Smooth muscle cell (in vitro differentiated cells): ENCODE measurements at regions not wholly inside any gene's neighbourhood (a gene's known extent, or its start where the extent isn't known, plus 50 kb on each side); places are given as distances from the start of the nearest gene placed in this dataset.

ENCODE experiments used
- DNase-seq: peaks from one replicate; lab custom pipeline; 2025; ENCODE audit not compliant: unreplicated experiment; lab: John Stamatoyannopoulos, UW
- H2AFZ ChIP-seq: fragments of 200-600 bp; sonication (generic); 2 replicates; pipeline ENCODE4 v1.6.0; 2016; ENCODE audit warnings: antibody characterized with exemption, low read depth, mild to moderate bottlenecking
- H3F3A ChIP-seq: fragments of 200-600 bp; sonication (generic); 2 replicates; pipeline ENCODE4 v1.6.0; 2017; ENCODE audit warnings: antibody characterized with exemption, low read depth
- H3K27ac ChIP-seq: fragments of 200-600 bp; sonication (generic); 2 replicates; pipeline ENCODE4 v1.5.1; 2016; ENCODE audit warnings: low read depth, mild to moderate bottlenecking
- H3K27me3 ChIP-seq: fragments of 200-600 bp; sonication (generic); 2 replicates; pipeline ENCODE4 v1.6.1; 2016; ENCODE audit warnings: low read depth, mild to moderate bottlenecking
- H3K36me3 ChIP-seq: fragments of 200-600 bp; sonication (generic); 2 replicates; pipeline ENCODE4 v1.5.1; 2016; ENCODE audit warnings: low read depth
- H3K4me1 ChIP-seq: fragments of 200-600 bp; sonication (generic); 2 replicates; pipeline ENCODE4 v1.5.1; 2016; ENCODE audit warnings: low read depth
- H3K4me2 ChIP-seq: fragments of 200-600 bp; sonication (generic); 2 replicates; pipeline ENCODE4 v1.6.0; 2016; ENCODE audit warnings: mild to moderate bottlenecking
- H3K4me3 ChIP-seq: fragments of 200-600 bp; sonication (generic); 2 replicates; pipeline ENCODE4 v1.5.1; 2016; ENCODE audit warnings: mild to moderate bottlenecking
- H3K79me2 ChIP-seq: fragments of 200-600 bp; sonication (generic); 2 replicates; pipeline ENCODE4 v1.6.0; 2016; ENCODE audit warnings: low read depth, mild to moderate bottlenecking
- H3K9ac ChIP-seq: fragments of 200-600 bp; sonication (generic); 2 replicates; pipeline ENCODE4 v1.6.0; 2016; ENCODE audit warnings: low read depth
- H3K9me3 ChIP-seq: fragments of 200-600 bp; sonication (generic); replicated peaks from 2 replicates; pipeline ENCODE4 v1.5.1; 2016; ENCODE audit warnings: low read depth
- H4K20me1 ChIP-seq: fragments of 200-600 bp; sonication (generic); 2 replicates; pipeline ENCODE4 v1.6.0; 2016; ENCODE audit warnings: low read depth
- WGBS: methylation state at CpG from one replicate; pipeline ENCODE4 v1.1.7; 2016; ENCODE audit warnings: low lambda C conversion rate; 5-methylcytosine and 5-hydroxymethylcytosine counted together
- TF ChIP-seq, protein P1 (sequence below): fragments of 200-600 bp; sonication (generic); IDR thresholded peaks from 2 replicates; pipeline ENCODE4 v1.5.1; 2017; ENCODE audit warnings: borderline replicate concordance, mild to moderate bottlenecking, antibody characterized with exemption; ENCODE audit not compliant: insufficient read depth, poor library complexity, severe bottlenecking

DNA sequence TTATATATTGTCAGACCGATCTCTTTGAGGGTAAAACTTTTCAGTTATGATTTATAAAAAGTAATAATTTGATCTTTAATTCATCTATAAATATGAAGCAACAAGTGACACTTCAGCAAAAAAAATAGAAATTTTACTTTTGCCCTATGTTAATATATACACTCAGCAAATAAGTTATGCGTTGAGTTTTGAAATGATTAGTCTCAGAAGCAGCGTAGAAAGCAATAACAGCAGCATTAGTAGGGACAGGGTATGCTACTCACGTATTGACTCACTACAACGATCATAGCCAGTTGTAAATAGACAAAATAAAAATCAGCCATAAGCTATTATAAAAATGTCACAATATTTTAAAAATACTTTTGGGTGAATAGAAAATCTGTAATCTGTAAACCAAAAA, 1229.2 kb downstream of the ADGRL3 start:
- WGBS, result 97% methylated on average over 5 of the region's 5 CpGs

DNA sequence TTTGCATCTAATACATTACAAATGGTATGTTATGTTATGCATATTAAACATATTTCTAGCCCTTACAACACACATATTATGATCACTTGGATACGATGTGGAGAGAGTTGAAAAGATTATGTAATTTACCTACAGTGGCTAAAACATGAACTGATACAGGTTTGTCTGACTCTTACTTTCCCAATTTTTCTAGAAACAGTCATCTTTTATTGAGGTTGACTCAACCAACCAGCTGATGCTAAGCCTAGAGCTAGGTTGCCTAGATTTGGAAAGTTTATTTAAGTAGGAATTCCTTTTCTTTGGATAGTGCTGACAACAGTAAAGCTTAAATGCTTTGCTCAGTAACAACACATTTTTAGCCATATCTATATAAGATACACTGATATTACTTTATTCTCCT, 1215.1 kb downstream of the ADGRL3 start:
- Histone ChIP-seq H3K9me3 (no peaks in the 10 kb centered on the region), H4K20me1 (no peaks in the 10 kb centered on the region), H2AFZ (no peak overlapping the region), H3F3A (no peaks in the 10 kb centered on the region), H3K79me2 (no peaks in the 10 kb centered on the region), H3K4me3 (no peak overlapping the region), H3K9ac (no peak overlapping the region), H3K4me2 (no peak overlapping the region), H3K36me3 (no peaks in the 10 kb centered on the region), H3K4me1 (no peaks in the 10 kb centered on the region), H3K27ac (no peak overlapping the region), H3K27me3 (no peaks in the 10 kb centered on the region)
- TF ChIP-seq, protein P1, sequence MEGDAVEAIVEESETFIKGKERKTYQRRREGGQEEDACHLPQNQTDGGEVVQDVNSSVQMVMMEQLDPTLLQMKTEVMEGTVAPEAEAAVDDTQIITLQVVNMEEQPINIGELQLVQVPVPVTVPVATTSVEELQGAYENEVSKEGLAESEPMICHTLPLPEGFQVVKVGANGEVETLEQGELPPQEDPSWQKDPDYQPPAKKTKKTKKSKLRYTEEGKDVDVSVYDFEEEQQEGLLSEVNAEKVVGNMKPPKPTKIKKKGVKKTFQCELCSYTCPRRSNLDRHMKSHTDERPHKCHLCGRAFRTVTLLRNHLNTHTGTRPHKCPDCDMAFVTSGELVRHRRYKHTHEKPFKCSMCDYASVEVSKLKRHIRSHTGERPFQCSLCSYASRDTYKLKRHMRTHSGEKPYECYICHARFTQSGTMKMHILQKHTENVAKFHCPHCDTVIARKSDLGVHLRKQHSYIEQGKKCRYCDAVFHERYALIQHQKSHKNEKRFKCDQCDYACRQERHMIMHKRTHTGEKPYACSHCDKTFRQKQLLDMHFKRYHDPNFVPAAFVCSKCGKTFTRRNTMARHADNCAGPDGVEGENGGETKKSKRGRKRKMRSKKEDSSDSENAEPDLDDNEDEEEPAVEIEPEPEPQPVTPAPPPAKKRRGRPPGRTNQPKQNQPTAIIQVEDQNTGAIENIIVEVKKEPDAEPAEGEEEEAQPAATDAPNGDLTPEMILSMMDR, result no peak
- DNase-seq, result no peak
- WGBS, result 80% methylated on average over 1 of the region's 1 CpG

More for the DNA sequence above, 1229.2 kb downstream of the ADGRL3 start:
- Histone ChIP-seq H3K79me2 (no peaks in the 10 kb centered on the region), H3K27ac (no peak overlapping the region), H3F3A (no peaks in the 10 kb centered on the region), H2AFZ (no peak overlapping the region), H3K9ac (no peak overlapping the region), H3K4me1 (no peaks in the 10 kb centered on the region), H3K9me3 (no peaks in the 10 kb centered on the region), H4K20me1 (no peaks in the 10 kb centered on the region), H3K4me3 (no peak overlapping the region), H3K4me2 (no peak overlapping the region), H3K36me3 (no peaks in the 10 kb centered on the region), H3K27me3 (no peaks in the 10 kb centered on the region)
- TF ChIP-seq, protein P1, result no peak
- DNase-seq, result no peak

DNA sequence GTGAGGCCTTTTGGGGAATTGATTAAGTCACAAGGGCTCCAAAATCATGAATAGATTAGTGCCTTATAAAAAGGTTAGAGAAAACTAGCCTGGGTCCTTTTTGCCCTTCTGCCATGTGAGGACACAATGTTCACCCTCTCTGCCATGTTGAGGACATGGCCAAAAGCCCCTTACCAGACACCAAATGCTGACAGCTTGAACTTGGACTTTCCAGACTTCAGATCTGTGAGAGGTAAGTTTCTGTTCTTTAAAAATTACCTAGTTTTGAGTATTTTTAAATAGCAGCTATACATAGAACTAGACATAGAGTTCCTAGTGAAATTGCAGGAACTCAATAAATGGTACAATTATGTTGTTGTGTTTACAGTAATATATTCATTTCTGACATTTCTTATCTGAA, 1214.4 kb downstream of the ADGRL3 start:
- no peak for DNase-seq
- Histone ChIP-seq H2AFZ (no peak overlapping the region), H3K4me1 (no peaks in the 10 kb centered on the region), H3K79me2 (no peaks in the 10 kb centered on the region), H3K27ac (no peak overlapping the region), H4K20me1 (no peaks in the 10 kb centered on the region), H3K4me2 (no peak overlapping the region), H3K9ac (no peak overlapping the region), H3K27me3 (no peaks in the 10 kb centered on the region), H3K9me3 (no peaks in the 10 kb centered on the region), H3F3A (no peaks in the 10 kb centered on the region), H3K4me3 (no peak overlapping the region), H3K36me3 (no peaks in the 10 kb centered on the region)
- TF ChIP-seq, protein P1, result no peak

DNA sequence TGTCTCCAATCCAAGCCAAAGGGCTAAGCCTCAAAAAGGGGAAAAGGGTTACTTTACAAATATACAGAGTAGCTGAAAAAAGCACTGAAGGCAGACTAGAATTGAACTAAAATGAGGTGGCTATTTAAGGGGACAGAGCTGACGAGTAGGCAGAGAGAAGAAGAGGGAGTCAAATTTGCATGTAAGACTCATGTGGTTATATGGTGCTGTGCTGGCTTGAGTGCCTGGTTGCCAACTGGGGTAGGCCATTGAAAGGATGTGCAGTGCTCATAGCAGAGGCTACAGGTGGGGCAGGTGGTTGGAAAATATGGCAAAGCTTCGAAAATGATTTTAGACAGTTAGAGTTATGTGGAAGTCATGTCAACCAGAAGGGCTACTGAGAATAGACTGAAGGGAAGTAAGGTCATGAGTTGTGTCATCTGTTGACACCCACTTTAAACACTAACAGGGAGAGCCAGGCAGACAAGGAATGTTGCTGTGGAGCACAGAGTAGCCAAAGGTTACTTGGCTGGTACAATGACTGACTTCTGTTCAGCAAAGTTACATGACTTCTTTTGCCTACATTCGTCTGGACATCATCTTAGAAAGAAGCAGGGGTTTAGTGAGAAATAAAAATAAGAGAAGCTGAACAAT, 1210.4 kb downstream of the ADGRL3 start:
- no peak overlapping the region for H3K4me2 ChIP-seq
- no peaks in the 10 kb centered on the region for H3K9me3 ChIP-seq
- no peaks in the 10 kb centered on the region for H4K20me1 ChIP-seq
- no peak overlapping the region for H3K9ac ChIP-seq
- H3K27me3 ChIP-seq, result no peaks in the 10 kb centered on the region
- no peak overlapping the region for H2AFZ ChIP-seq
- no peaks in the 10 kb centered on the region for H3K4me1 ChIP-seq
- H3K4me3 ChIP-seq, result no peak overlapping the region
- H3K27ac ChIP-seq, result no peak overlapping the region
- no peaks in the 10 kb centered on the region for H3F3A ChIP-seq
- no peak for DNase-seq
- WGBS, result 87% methylated on average over 3 of the region's 3 CpGs
- no peaks in the 10 kb centered on the region for H3K79me2 ChIP-seq
- TF ChIP-seq, protein P1, result no peak
- H3K36me3 ChIP-seq, result no peaks in the 10 kb centered on the region
